ENCODE measurements at regions not wholly inside any gene's neighbourhood (a gene's known extent, or its start where the extent isn't known, plus 50 kb on each side); places are given as distances from the start of the nearest gene placed in this dataset.
"Not testable (repeated sequence)": the region's sequence is repeated elsewhere in the genome, so short reads cannot be mapped to it uniquely, and the experiment has no call there.

DNA sequence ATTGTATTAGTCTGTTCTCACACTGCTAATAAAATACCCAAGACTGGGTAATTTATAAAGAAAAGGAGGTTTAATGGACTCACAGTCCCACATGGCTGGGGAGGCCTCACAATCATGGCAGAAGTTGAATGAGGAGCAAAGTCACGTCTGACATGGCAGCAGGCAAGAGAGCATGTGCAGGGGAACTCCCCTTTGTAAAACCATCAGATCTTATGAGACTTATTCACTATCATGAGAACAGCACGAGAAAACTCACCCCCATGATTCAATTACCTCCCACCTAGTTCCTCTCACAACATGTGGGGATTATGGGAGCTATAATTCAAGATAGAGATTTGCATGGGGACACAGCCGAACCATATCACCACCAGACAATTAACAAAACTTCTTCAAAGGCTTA lies 84.4 kb upstream of the ANKRD1 start:
- DNase-seq: not testable (repeated sequence)

DNA sequence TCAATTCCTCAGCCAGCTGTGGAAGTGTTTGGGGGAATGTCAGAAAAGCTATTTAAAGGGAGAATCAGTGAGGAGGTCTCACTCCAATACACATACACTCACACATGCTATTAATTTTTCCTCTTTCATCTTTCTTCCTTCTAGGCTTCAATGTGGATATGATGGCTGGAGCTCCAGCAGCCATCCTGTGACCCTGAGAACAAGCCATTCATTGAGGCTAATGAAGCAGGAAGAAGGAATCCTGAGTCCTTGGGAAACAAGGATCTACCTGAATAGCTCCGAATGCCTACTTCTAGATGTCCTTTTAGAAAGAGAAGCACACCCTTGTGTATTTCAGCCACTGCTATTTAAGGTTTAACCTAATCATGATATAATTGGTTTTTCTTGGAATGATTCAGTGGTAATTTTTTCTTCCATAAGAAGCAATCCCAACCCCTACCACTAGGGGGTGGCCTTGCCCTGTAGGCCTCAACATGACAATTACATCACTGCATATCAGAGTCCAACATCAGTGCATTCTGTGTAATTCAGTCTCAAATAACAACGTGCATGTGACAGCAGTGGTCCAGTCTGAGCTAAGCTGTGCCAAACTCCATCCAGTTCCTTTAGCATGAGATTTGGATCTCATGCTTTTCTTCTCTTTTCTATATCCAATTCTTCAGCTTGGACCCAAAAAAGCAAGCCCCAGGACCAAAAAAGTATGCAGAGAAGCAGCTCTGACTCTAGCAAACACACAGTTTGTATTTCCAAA lies 85.3 kb upstream of the ANKRD1 start:
- DNase-seq: no peak

- no peak for DNase-seq
Measured at GRCh38 chr10:91006752-91007346, 86.0 kb upstream of the ANKRD1 start.

- DNase-seq: no peak
Measured at GRCh38 chr10:91007655-91008054, 86.8 kb upstream of the ANKRD1 start.

GRCh38 chr10:91009121-91009520 lies 88.2 kb upstream of the ANKRD1 start:
- DNase-seq: no peak

DNA sequence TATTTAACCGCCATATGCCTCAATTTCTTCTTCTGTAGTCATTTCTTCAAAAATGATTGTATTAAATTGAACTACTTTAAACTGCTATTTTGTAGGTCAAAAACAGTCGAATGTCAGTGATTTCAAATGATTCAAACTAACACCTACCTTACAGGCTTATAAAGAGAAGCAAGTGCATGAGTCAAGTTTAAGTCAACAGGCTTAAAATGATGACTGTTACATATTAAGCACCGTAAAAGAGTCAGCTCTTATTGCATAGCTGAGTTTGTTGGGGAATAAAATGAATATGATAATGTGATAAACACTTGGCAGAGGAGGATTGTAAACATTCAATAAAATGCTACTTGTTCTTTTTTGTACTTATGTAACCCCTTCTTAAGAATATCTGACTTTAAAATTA lies 90.1 kb upstream of the ANKRD1 start:
- DNase-seq: no peak

DNA sequence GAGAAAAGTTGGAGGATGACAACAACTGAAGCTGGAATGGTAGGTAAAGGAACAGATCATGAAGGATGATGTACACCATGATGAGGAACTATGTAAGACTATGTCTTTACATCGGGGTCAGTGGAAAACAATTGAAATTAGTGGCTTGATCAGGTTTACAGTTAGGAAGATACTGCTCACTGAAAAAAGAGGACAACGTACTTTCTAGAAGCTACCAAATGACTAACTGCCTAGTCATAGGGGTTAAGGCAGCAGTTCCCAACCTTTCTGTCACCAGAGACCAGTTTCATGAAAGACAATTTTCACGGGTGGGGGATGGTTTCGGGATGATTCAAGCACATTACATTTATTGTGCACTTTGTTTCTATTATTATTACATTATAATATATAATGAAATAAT lies 91.6 kb upstream of the ANKRD1 start:
- no peak for DNase-seq

DNA sequence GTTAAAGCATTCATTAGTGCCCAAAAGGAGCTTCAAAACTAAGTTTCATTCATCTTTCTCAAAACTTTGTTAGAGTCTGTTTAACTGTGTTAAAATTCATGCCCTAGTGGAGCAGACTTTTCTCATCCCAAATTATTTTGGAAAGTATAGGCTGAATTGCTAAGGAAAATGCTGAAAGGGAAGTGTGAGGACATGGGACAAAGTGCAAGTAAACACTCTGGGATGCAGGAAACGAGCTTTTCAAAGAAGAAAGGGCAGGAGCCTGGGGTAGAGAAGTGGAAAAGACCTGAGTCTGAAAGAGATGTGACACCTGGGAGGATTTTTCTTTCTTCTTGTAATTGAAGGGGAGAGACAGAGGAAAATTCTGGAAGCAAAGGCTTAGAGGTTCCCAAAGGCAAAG lies 93.1 kb upstream of the ANKRD1 start:
- no peak for DNase-seq

GRCh38 chr10:91017198-91017597 lies 96.3 kb upstream of the ANKRD1 start:
- no peak for DNase-seq

- DNase-seq: no peak
Measured at GRCh38 chr10:91021901-91022300, 101.0 kb upstream of the ANKRD1 start.

DNA sequence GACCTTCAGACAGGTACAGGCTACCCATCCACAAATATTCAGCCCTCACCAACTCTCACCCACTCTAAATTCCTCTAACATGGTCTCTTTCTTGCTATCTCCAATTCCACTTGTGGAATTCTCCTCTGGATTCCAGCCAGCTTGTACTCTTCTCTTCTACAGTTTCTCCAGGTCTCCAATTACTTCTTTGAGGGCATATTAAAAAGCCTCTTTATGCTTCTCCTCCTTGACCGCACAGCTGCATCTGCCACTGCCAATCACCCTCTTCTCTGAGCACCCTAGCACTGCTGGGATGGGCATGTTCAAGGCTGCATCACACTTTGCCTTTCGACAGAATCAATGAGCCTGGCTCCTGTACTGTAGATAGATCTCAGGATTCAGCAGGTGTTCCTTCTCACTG lies 101.5 kb upstream of the ANKRD1 start:
- DNase-seq: no peak

- DNase-seq: no peak
Measured at GRCh38 chr10:91022924-91023699, 102.2 kb upstream of the ANKRD1 start.

GRCh38 chr10:91023700-91024398 lies 103.0 kb upstream of the ANKRD1 start:
- DNase-seq: no peak

DNA sequence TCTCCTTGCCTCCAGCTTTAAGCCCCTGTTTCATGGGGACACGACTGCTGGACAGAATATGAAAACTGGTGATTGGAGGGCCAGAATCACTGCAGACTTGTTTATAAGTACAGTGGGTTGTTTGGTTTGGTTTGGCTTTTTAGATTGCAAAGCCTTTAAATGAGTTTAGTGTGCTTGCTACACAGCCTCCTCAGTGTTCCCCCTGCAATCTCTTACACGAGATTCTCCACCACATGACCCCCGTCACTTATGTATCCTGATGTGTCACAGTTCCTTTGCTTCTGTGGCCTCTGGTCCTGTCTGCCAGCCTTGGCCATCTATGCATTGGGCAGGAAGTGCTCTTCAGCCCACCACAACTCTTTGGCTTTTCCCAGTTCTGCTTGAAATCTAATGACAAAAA lies 103.7 kb upstream of the ANKRD1 start:
- no peak for DNase-seq

- no peak for DNase-seq
Measured at GRCh38 chr10:91032611-91033206, 111.8 kb upstream of the ANKRD1 start.

- DNase-seq: no peak
Measured at GRCh38 chr10:91033324-91033950, 112.5 kb upstream of the ANKRD1 start.

GRCh38 chr10:91034042-91034441 lies 113.2 kb upstream of the ANKRD1 start:
- DNase-seq: no peak

GRCh38 chr10:91034494-91035159 lies 113.7 kb upstream of the ANKRD1 start:
- DNase-seq: no peak

GRCh38 chr10:91035650-91036292 lies 114.9 kb upstream of the ANKRD1 start:
- no peak for DNase-seq

DNA sequence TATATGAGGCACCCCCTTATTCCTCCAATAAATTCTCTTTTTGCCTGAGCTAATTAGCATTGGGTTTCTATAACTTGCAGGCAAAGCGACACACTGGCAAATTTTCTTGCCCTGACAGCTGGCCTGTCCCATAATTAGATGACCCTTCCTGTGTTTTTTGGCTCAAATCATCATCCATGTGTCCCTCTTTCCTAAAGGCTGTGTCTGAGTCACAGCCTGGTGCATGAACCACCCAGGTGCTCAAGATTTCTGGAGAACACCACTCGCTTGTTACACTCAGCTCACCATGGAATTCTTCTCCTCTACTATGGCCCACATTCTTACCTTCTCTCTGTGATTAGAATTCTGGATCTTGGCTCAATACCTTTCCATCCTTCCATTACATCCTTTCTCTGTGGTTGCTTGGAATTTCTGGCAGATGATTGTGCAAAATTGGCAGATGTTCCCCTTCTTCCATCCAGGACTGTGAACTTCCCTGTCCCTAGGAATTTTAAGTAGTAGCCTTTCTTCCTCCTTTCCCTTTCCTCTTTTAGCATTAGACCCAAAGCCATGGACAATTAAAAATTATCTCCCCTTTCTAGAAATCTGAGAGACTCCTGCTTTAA lies 116.0 kb upstream of the ANKRD1 start:
- no peak for DNase-seq

DNA sequence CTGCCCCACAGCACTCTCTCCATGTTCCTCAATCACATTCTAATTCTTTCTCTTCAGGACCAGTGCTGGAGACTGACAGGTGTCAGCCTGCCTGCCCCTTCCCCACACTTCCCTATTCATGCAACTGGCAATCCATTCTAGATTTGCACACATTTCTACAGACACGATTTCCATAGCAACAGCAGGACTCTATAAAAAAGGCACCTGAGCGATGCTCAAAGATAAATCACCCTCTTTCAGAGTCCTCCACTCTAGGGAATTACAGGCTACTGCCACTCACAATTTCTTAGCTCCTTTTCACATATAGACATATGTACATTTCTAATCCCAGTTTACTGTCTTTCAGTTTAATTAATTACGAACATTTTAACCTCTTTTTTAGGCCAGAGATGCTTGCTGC lies 118.1 kb upstream of the ANKRD1 start:
- DNase-seq: no peak

All from cortex of kidney (tissue), 1 donor.